COLO668 (cell line): ENCODE measurements at regions not wholly inside any gene's neighbourhood (a gene's known extent, or its start where the extent isn't known, plus 50 kb on each side); places are given as distances from the start of the nearest gene placed in this dataset.
A peak's percentile ranks its signal among the peaks of the same experiment; 100 is the strongest.

ENCODE experiments used
- DNase-seq: peaks from one replicate; lab custom pipeline; 2025; ENCODE audit not compliant: unreplicated experiment; lab: John Stamatoyannopoulos, UW

- DNase-seq, result no peak
Observed at GRCh38 chr11:43197379-43197778, 114.4 kb upstream of the API5 start.

DNA sequence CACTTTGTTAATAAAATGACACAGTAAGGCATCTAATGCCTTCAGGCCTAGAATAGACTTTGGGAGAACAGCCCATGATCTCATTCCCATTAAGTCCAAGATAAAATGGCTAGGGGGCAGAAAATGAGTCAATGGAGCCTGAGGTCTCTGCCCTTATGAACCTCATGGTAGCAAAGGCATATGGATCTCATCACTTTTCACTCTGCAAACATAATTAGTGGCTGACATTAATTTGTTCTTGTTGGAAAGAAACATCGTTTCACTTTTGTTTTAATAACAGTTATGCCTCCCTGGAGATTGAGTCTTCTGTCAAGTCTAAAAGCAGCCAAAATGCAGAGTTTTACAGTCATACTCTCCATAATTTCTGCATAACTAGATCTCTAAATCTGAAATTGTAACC lies 111.8 kb upstream of the API5 start:
- no peak for DNase-seq

- DNase-seq, result no peak
Observed at GRCh38 chr11:43212279-43212678, 99.5 kb upstream of the API5 start.

DNA sequence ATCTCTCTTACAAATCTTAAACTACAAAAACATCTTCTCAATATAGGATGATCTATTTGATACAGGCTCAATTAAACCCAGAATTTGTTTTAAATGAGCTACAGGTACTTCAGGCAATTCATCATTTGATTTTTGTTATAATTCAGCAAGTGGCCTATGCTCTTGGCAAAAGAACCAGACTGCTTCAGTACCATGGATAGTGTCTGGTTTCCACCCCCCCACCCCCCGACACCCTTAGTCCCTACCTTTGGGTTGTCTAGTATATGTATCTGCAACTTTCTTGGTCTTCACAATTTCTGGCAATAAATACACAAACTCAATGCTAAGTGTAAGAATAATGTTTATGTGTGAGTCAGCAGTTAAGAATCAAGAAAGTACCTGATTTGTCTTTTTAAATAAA lies 97.3 kb upstream of the API5 start:
- DNase-seq, result no peak

GRCh38 chr11:43217849-43218248 lies 93.9 kb upstream of the API5 start:
- DNase-seq, result no peak

DNA sequence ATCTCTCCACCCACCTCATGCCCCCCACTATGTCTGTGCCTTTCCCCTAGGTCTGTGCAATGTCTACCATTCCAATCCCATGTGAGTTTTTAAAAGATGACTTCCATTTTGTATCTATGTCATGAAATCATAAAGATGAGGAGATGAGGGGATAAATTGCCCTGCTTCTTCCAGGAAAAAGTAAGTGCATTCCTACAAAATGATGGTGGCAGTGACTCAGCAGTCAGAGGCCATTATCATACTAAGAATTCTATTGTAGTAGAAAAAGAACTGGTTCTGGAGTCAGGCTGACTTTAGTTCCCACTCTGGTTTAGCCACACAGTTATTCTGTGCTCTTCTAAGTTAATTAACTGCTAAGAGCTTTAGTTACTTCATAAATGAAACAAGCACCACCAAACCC lies 89.6 kb upstream of the API5 start:
- no peak for DNase-seq

DNA sequence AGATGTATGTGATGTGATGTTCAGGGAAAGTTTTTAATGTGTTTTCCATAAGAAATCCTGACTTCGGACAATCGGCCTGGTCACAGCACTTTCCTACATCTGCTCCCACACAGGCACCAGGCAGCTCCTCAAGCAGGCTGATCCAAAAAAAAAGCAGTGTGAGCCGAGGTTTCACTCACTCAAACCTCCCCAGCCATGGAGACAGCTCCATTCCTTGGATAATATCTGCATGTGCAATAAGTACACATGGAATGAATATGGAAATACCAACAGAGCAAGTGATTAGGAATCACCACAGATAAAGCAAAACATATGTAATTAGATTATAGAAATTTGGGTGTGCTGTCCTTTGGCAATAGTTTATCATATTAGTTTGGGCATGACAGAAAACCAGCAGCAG lies 88.8 kb upstream of the API5 start:
- no peak for DNase-seq

- no peak for DNase-seq
Observed at GRCh38 chr11:43234881-43235280, 76.9 kb upstream of the API5 start.

GRCh38 chr11:43238341-43238740 lies 73.5 kb upstream of the API5 start:
- DNase-seq, result no peak

GRCh38 chr11:43239791-43240190 lies 72.0 kb upstream of the API5 start:
- DNase-seq, result no peak

DNA sequence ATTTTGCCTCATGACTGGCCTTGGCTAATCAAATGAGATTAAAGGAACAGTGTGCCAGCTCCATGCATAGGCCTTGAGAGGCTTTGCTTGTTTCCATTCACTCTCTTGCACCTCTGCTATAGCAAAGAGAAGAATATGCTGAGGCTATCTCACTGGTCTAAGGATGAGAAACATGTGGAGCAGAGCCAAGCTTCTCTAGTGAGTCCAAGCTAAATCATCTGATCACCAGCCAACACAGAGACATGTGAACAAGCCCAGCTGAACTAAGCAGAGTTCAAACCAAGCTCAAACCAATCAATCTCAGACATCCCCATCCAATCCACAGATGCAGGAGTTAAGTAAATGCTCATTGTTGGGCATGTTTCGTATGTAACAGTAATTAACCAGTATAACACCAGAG lies 69.4 kb upstream of the API5 start:
- DNase-seq, result no peak

GRCh38 chr11:43243927-43244326 lies 67.9 kb upstream of the API5 start:
- peak; percentile 47 for DNase-seq

- DNase-seq, result no peak
Observed at GRCh38 chr11:43245466-43245865, 66.3 kb upstream of the API5 start.

- no peak for DNase-seq
Observed at GRCh38 chr11:43250309-43250708, 61.5 kb upstream of the API5 start.

- DNase-seq, result no peak
Observed at GRCh38 chr11:43261775-43262174, 50.0 kb upstream of the API5 start.
